ENCODE measurements at regions not wholly inside any gene's neighbourhood (a gene's known extent, or its start where the extent isn't known, plus 50 kb on each side); places are given as distances from the start of the nearest gene placed in this dataset.

GRCh38 chr12:46465307-46465706 is 92.7 kb upstream of the SLC38A2 start:
- Mint-ChIP-seq H3K27me3 (no peaks in the 10 kb centered on the region), H3K36me3 (peaks cover 16% of the 10 kb centered on the region), H3K4me3 (no peak overlapping the region), H3K9me3 (peaks cover 7% of the 10 kb centered on the region), H3K27ac (no peak overlapping the region), H3K4me1 (peaks cover 24% of the 10 kb centered on the region)
- no peak for DNase-seq
- CTCF ChIA-PET, result interaction anchor here (0.7 kb wide), 1 partner anchor 94 kb away, joined by 3 read pairs; no protein-coding TSS in a partner anchor

DNA sequence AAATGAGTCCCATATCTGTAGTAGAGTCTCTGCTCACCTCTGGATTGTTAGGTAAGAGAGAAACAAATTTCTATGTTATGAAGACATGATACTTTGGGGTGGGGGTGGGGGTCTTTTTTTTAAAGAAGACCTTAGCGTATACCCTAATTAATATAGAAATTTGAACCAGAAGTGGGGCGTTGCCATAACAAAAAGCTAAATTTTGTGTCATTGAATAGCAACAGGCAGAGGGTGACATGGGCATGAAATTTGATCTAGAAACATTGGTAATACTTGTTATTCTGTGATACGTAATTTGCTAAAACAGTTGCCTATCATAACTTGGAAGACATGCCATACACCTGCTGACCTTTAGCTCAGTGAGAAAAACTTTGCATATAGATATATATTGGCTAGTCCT is 92.3 kb upstream of the SLC38A2 start:
- Mint-ChIP-seq H3K9me3 (peaks cover 7% of the 10 kb centered on the region), H3K36me3 (peaks cover 13% of the 10 kb centered on the region), H3K4me3 (no peak overlapping the region), H3K4me1 (peaks cover 24% of the 10 kb centered on the region), H3K27me3 (no peaks in the 10 kb centered on the region), H3K27ac (no peak overlapping the region)
- CTCF ChIA-PET, result interaction anchor here (0.7 kb wide), 1 partner anchor 94 kb away, joined by 3 read pairs; no protein-coding TSS in a partner anchor
- no peak for DNase-seq

- H3K9me3 Mint-ChIP-seq, result peaks cover 7% of the 10 kb centered on the region
- DNase-seq, result no peak
- H3K27me3 Mint-ChIP-seq, result no peaks in the 10 kb centered on the region
- peaks cover 40% of the 10 kb centered on the region for H3K4me1 Mint-ChIP-seq
- H3K36me3 Mint-ChIP-seq, result peaks cover 12% of the 10 kb centered on the region
- CTCF ChIA-PET, result no interaction called here
- no peak overlapping the region for H3K27ac Mint-ChIP-seq
- no peak overlapping the region for H3K4me3 Mint-ChIP-seq
Observed at GRCh38 chr12:46462641-46463355, 90.2 kb upstream of the SLC38A2 start.

- Mint-ChIP-seq H3K4me1 (peaks cover 45% of the 10 kb centered on the region), H3K27ac (no peak overlapping the region), H3K27me3 (no peaks in the 10 kb centered on the region), H3K4me3 (no peak overlapping the region), H3K9me3 (peaks cover 7% of the 10 kb centered on the region), H3K36me3 (peaks cover 12% of the 10 kb centered on the region)
- DNase-seq, result no peak
- CTCF ChIA-PET, result no interaction called here
Observed at GRCh38 chr12:46461907-46462640, 89.5 kb upstream of the SLC38A2 start.

GRCh38 chr12:46461459-46461858 is 88.9 kb upstream of the SLC38A2 start:
- H3K4me3 Mint-ChIP-seq, result no peak overlapping the region
- peaks cover 50% of the 10 kb centered on the region for H3K4me1 Mint-ChIP-seq
- H3K9me3 Mint-ChIP-seq, result peaks cover 7% of the 10 kb centered on the region
- no peak for DNase-seq
- peaks cover 11% of the 10 kb centered on the region for H3K36me3 Mint-ChIP-seq
- H3K27ac Mint-ChIP-seq, result no peak overlapping the region
- CTCF ChIA-PET, result interaction anchor here (0.8 to 1.0 kb wide), 2 partner anchors 62 to 200 kb away, joined by 4 to 7 read pairs; no protein-coding TSS in a partner anchor
- H3K27me3 Mint-ChIP-seq, result no peaks in the 10 kb centered on the region

DNA sequence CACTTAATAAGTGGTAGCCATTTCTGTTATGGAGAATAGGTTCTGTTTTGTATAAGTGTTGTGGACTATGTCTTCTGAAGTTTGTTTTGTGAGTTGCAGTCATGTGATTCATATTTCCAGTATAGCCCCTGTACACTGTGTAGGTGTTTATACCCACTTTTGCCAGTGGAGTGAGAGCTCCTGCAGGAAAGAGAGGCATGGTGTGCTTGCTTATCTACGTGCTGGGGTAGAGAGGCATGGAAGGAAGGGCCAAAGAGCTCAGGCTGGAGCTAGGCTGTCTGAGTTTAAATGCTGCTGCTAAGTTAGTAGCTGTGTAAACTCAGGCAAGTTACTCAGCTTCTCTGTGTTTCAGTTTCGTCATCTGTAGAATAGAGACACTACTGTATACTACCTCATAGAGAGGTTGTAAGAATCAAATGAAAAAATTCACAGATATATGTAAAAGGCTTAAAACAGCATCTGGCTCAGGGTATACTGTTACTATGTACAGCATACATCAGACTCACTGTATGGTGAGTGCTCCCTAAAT is 88.2 kb upstream of the SLC38A2 start:
- peaks cover 10% of the 10 kb centered on the region for H3K36me3 Mint-ChIP-seq
- H3K4me1 Mint-ChIP-seq, result peaks cover 58% of the 10 kb centered on the region

DNA sequence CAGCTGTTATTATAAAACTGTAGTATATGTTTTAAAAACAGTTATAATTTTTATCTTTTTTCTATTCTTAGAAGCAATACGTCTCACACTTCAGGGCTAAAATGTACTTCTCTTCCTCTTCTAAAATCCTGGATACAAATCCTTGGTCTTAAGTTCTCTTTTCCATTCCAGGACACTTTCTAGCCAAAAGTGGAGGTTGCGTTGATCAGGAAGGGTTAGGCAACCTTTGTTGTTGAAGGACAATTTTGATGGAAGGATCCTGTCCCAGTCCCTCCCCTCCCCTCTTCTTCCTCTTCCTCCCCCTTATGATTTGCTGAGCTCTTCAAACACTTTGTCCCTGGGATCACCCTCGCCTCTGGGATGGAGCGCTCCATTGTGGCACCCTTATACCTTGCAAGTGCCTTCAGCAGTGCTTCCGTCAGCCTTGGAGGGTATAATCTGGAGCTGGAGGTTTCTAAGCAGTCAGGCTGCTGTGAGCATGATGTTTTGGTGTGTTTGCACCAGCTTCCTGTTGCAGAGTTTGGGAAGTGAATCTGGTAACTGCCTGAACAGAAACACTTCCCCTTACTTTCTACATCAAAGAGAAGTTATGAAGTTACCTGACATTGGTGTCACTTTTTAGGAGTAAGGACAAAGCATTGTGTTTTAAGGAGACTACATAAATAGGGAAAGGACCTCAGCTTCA is 87.4 kb upstream of the SLC38A2 start:
- peaks cover 8% of the 10 kb centered on the region for H3K36me3 Mint-ChIP-seq
- CTCF ChIA-PET, result interaction anchor here (0.6 to 1.8 kb wide), 9 partner anchors 10 to 205 kb away, joined by 3 to 12 read pairs (median 4); no protein-coding TSS in a partner anchor
- peak overlapping the region; percentile 77 for H3K4me3 Mint-ChIP-seq
- H3K4me1 Mint-ChIP-seq, result peaks cover 65% of the 10 kb centered on the region
- no peaks in the 10 kb centered on the region for H3K27me3 Mint-ChIP-seq
- H3K27ac Mint-ChIP-seq, result peak overlapping the region; percentile 96
- peak; percentile 51 for DNase-seq
- peaks cover 3% of the 10 kb centered on the region for H3K9me3 Mint-ChIP-seq

More for the DNA sequence above, 88.2 kb upstream of the SLC38A2 start:
- peak overlapping the region; percentile 96 for H3K27ac Mint-ChIP-seq
- no peaks in the 10 kb centered on the region for H3K27me3 Mint-ChIP-seq
- peak overlapping the region; percentile 41 for H3K4me3 Mint-ChIP-seq
- CTCF ChIA-PET, result interaction anchor here (0.6 to 1.8 kb wide), 9 partner anchors 9 to 204 kb away, joined by 3 to 12 read pairs (median 4); no protein-coding TSS in a partner anchor
- peaks cover 7% of the 10 kb centered on the region for H3K9me3 Mint-ChIP-seq
- peak; percentile 27 for DNase-seq

DNA sequence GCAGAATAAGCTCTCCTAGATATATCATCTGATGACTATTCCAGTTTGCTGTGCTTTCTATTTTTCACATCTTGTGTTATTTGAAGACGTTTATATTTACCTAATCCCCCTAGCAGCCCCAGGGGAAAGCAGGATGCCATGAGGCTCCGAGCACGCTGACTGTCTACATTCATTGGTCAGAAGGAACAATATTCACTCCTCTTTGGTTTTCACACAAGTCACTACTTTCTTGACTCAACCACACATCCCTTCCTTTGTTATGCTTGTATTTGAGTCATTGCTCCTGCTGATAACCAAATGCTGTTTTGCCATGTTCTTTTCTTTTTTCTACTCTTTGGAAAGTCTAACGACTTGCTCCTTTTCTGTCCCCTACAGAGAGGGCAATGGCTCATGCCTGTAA is 86.5 kb upstream of the SLC38A2 start:
- Mint-ChIP-seq H3K27me3 (no peaks in the 10 kb centered on the region), H3K27ac (peak overlapping the region; percentile 96), H3K36me3 (peaks cover 5% of the 10 kb centered on the region), H3K9me3 (no peaks in the 10 kb centered on the region), H3K4me1 (peaks cover 71% of the 10 kb centered on the region), H3K4me3 (peak overlapping the region; percentile 34)
- peak; percentile 43 for DNase-seq
- CTCF ChIA-PET, result interaction anchor here (1.1 to 1.4 kb wide), 2 partner anchors 203 to 206 kb away, joined by 3 to 5 read pairs; no protein-coding TSS in a partner anchor

GRCh38 chr12:46458500-46459102 is 86.0 kb upstream of the SLC38A2 start:
- CTCF ChIA-PET, result interaction anchor here (1.1 to 1.4 kb wide), 2 partner anchors 87 to 203 kb away, joined by 3 to 4 read pairs; no protein-coding TSS in a partner anchor
- H3K36me3 Mint-ChIP-seq, result peaks cover 5% of the 10 kb centered on the region
- H3K4me3 Mint-ChIP-seq, result peak overlapping the region; percentile 34
- no peak for DNase-seq
- no peaks in the 10 kb centered on the region for H3K9me3 Mint-ChIP-seq
- peaks cover 71% of the 10 kb centered on the region for H3K4me1 Mint-ChIP-seq
- H3K27ac Mint-ChIP-seq, result peak overlapping the region; percentile 96
- H3K27me3 Mint-ChIP-seq, result no peaks in the 10 kb centered on the region

GRCh38 chr12:46457958-46458357 is 85.4 kb upstream of the SLC38A2 start:
- CTCF ChIA-PET, result interaction anchor here (1.1 to 1.4 kb wide), 2 partner anchors 87 to 204 kb away, joined by 3 to 4 read pairs; no protein-coding TSS in a partner anchor
- Mint-ChIP-seq H3K4me3 (no peak overlapping the region), H3K36me3 (peaks cover 5% of the 10 kb centered on the region), H3K27ac (peak overlapping the region; percentile 96), H3K9me3 (no peaks in the 10 kb centered on the region), H3K27me3 (no peaks in the 10 kb centered on the region), H3K4me1 (peaks cover 71% of the 10 kb centered on the region)
- DNase-seq, result no peak

DNA sequence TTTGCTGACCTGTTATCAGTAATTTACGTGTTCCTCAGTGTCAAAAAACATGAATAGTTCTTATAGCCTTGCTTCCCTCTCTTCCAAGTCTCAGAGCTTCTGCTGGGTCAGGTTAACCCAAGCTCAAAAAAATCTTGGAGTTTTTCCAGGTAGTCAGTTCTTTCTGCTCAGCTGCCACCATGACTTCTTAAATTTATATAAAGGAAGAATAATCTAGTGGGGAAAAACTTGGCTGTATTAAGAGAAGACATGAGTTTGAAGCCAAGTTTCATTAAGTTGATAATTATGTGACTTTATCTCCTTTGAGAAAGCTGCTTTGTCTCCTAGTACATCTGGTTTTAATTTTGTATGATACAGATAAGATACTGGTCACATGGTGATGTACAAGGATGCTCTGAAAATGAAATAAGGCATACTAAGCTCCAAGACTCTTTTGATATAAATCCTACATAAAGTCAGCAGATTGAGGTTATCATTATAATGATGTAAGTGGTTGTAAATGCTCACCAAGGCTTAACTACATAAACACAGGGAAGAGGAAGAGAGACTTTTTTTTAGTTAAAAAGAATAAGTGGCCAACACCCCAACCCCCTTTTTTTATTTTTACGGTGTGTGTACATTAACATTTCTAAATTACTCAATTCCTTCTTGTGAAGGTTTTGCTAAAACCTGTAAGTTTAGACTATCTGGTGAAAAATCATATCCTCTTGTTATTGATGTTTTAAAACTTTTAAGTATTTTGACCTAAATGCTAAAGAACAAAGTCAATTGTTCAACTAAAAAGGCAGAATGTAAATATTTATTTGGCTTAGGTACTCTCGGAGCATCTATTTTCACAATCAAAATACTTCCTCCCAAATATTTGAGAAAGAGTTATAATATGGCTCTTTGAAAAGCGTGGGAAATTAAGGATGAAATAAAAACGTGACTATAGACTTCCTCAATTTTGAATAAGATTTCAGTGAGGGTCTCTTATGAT is 84.1 kb upstream of the SLC38A2 start:
- Mint-ChIP-seq H3K27me3 (no peaks in the 10 kb centered on the region), H3K9me3 (no peaks in the 10 kb centered on the region), H3K4me3 (no peak overlapping the region), H3K4me1 (peaks cover 70% of the 10 kb centered on the region), H3K27ac (peak overlapping the region; percentile 13), H3K36me3 (peaks cover 5% of the 10 kb centered on the region)
- DNase-seq, result no peak
- CTCF ChIA-PET, result interaction anchor here (1.1 to 1.4 kb wide), 2 partner anchors 85 to 93 kb away, joined by 3 to 4 read pairs; no protein-coding TSS in a partner anchor

GRCh38 chr12:46455648-46456352 is 83.2 kb upstream of the SLC38A2 start:
- Mint-ChIP-seq H3K27me3 (peaks cover 4% of the 10 kb centered on the region), H3K27ac (peak overlapping the region; percentile 79), H3K4me3 (peak overlapping the region; percentile 6), H3K36me3 (peaks cover 7% of the 10 kb centered on the region), H3K4me1 (peaks cover 68% of the 10 kb centered on the region), H3K9me3 (peaks cover 1% of the 10 kb centered on the region)
- DNase-seq, result no peak
- CTCF ChIA-PET, result interaction anchor here (1.1 to 1.2 kb wide), 2 partner anchors 91 to 93 kb away, joined by 3 to 5 read pairs; no protein-coding TSS in a partner anchor

All from activated naive CD4-positive, alpha-beta T cell treated with anti-CD3 and anti-CD28 coated beads, Interleukin-2, amount 10 ng/mL, durations not matched to agents 7 days and 5 days (primary cell).